Type B pancreatic cell (in vitro differentiated cells): ENCODE measurements at regions not wholly inside any gene's neighbourhood (a gene's known extent, or its start where the extent isn't known, plus 50 kb on each side); places are given as distances from the start of the nearest gene placed in this dataset.

ENCODE experiments used
- DNase-seq: peaks from one replicate; pipeline ENCODE4 v3.0.0; 2021; ENCODE audit warnings: mixed read lengths; ENCODE audit not compliant: unreplicated experiment; ENCODE audit errors: extremely low spot score
- H3K27ac Mint-ChIP-seq: 2 replicates; pipeline ENCODE4 v1.8.0; 2021; ENCODE audit warnings: mild to moderate bottlenecking, mixed read lengths
- H3K27me3 Mint-ChIP-seq: 2 replicates; pipeline ENCODE4 v1.8.0; 2021; ENCODE audit warnings: mixed read lengths
- H3K36me3 Mint-ChIP-seq: 2 replicates; pipeline ENCODE4 v1.8.0; 2021; ENCODE audit warnings: mixed read lengths
- H3K4me1 Mint-ChIP-seq: one replicate; pipeline ENCODE4 v1.8.0; 2021; ENCODE audit warnings: mixed read lengths; ENCODE audit not compliant: unreplicated experiment
- H3K4me3 Mint-ChIP-seq: 2 replicates; pipeline ENCODE4 v1.8.0; 2021; ENCODE audit warnings: mild to moderate bottlenecking, mixed read lengths
- H3K9me3 Mint-ChIP-seq: 2 replicates; pipeline ENCODE4 v1.8.0; 2021; ENCODE audit warnings: mixed read lengths
- TF ChIP-seq, protein P1 (sequence below): fragments of 200-600 bp; sonication (generic); conservative IDR thresholded peaks from 2 replicates; pipeline ENCODE4 v1.5.0; 2021; ENCODE audit warnings: antibody characterized with exemption, mild to moderate bottlenecking

DNA sequence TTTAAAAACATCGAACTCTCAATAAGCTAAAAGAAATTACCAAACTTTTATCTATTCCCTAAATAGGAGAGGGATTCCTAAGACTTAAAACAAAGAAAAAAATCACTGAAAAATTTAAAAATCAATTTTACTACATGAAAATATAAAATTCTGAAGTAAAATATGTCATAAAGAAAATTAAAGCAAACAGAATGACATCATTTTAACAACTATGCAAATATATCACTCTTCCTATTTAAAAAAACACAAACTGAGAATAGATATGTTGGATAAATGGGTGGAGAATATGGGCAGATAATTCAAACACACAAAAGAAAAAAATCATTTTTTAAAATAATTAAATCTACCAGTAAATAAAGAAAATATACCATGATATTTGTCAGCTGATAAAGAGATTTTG, 510.0 kb downstream of the BCL11B start:
- no peaks in the 10 kb centered on the region for H3K36me3 Mint-ChIP-seq
- TF ChIP-seq, protein P1, sequence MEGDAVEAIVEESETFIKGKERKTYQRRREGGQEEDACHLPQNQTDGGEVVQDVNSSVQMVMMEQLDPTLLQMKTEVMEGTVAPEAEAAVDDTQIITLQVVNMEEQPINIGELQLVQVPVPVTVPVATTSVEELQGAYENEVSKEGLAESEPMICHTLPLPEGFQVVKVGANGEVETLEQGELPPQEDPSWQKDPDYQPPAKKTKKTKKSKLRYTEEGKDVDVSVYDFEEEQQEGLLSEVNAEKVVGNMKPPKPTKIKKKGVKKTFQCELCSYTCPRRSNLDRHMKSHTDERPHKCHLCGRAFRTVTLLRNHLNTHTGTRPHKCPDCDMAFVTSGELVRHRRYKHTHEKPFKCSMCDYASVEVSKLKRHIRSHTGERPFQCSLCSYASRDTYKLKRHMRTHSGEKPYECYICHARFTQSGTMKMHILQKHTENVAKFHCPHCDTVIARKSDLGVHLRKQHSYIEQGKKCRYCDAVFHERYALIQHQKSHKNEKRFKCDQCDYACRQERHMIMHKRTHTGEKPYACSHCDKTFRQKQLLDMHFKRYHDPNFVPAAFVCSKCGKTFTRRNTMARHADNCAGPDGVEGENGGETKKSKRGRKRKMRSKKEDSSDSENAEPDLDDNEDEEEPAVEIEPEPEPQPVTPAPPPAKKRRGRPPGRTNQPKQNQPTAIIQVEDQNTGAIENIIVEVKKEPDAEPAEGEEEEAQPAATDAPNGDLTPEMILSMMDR = no peak
- H3K27ac Mint-ChIP-seq = no peak overlapping the region
- no peak overlapping the region for H3K4me3 Mint-ChIP-seq
- H3K9me3 Mint-ChIP-seq = peaks cover 14% of the 10 kb centered on the region
- no peaks in the 10 kb centered on the region for H3K4me1 Mint-ChIP-seq
- no peaks in the 10 kb centered on the region for H3K27me3 Mint-ChIP-seq
- no peak for DNase-seq

DNA sequence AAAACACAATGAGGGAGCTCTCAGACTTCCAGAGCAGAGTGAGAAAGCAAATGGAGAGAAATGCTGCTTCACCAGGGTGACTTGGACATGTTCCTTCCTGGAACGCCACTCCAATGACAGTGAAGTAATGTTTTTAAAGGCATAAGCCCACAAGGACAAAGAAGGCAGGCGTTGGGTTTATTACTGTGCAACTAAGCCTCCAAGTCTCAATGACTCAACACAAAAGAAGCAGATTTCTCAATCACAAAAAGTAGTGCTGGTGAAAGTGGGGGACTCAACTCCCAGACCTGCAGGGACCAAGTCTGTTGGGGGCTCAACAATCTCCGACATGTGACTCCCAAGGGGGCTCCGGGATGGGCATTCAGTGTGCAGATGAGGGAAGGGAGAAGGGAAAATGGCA, 505.2 kb downstream of the BCL11B start:
- TF ChIP-seq, protein P1 = no peak
- DNase-seq = no peak
- Mint-ChIP-seq H3K9me3 (no peaks in the 10 kb centered on the region), H3K27me3 (no peaks in the 10 kb centered on the region), H3K4me1 (no peaks in the 10 kb centered on the region), H3K4me3 (no peak overlapping the region), H3K36me3 (no peaks in the 10 kb centered on the region), H3K27ac (no peak overlapping the region)

- no peak for DNase-seq
- no peaks in the 10 kb centered on the region for H3K27me3 Mint-ChIP-seq
- TF ChIP-seq, protein P1 = no peak
- H3K4me3 Mint-ChIP-seq = no peak overlapping the region
- H3K27ac Mint-ChIP-seq = no peak overlapping the region
- no peaks in the 10 kb centered on the region for H3K4me1 Mint-ChIP-seq
- H3K36me3 Mint-ChIP-seq = no peaks in the 10 kb centered on the region
- no peaks in the 10 kb centered on the region for H3K9me3 Mint-ChIP-seq
Observed at GRCh38 chr14:98769326-98769725, 502.7 kb downstream of the BCL11B start.

DNA sequence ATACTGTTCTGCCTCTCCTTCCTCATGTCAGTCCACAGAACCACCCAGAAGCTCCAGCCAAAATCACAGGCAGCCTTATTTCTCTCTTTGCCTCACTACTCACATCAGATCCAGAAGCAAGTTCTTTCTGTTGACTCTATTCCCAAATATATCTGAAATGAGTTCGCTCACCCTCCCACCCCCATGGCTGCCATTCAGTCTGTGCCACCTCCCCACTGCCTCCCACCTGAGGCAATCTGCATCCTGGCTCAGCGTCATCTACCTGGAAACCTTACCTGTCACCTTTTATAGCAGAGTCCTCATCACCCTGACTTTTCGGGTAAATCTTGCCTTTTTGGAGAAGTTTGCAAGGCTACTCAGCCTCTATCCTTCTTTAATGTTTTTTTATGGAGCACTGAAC, 501.8 kb downstream of the BCL11B start:
- H3K4me3 Mint-ChIP-seq = no peak overlapping the region
- no peaks in the 10 kb centered on the region for H3K36me3 Mint-ChIP-seq
- no peak overlapping the region for H3K27ac Mint-ChIP-seq
- H3K27me3 Mint-ChIP-seq = no peaks in the 10 kb centered on the region
- no peak for DNase-seq
- no peaks in the 10 kb centered on the region for H3K9me3 Mint-ChIP-seq
- no peaks in the 10 kb centered on the region for H3K4me1 Mint-ChIP-seq
- TF ChIP-seq, protein P1 = no peak

DNA sequence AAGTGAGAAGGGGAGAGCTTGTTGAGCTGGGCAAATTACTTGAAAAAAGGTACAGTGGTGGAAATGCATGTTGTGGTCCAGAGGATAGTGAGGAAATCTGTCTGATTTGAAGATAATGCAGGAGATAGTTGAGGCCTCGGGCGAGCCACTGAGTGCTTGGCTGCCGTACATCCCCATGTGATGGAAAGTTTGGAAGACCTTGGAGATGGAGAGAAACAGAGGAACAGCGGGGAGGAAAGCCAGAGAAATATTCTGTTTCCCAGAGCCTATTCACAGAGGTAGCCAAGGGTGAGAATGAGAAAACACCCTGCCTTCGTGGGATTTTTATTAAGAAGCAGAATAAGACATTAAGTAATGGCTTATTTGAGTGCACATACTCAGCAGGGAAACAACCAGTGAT, 498.2 kb downstream of the BCL11B start:
- TF ChIP-seq, protein P1 = no peak
- Mint-ChIP-seq H3K9me3 (no peaks in the 10 kb centered on the region), H3K27ac (peak overlapping the region; percentile 48), H3K27me3 (no peaks in the 10 kb centered on the region), H3K4me1 (no peaks in the 10 kb centered on the region), H3K4me3 (no peak overlapping the region), H3K36me3 (no peaks in the 10 kb centered on the region)
- no peak for DNase-seq

GRCh38 chr14:98775892-98776291, 496.1 kb downstream of the BCL11B start:
- DNase-seq = no peak
- Mint-ChIP-seq H3K4me1 (no peaks in the 10 kb centered on the region), H3K27me3 (no peaks in the 10 kb centered on the region), H3K9me3 (no peaks in the 10 kb centered on the region), H3K36me3 (no peaks in the 10 kb centered on the region), H3K27ac (no peak overlapping the region), H3K4me3 (no peak overlapping the region)
- TF ChIP-seq, protein P1 = no peak
